ENCODE measurements at regions not wholly inside any gene's neighbourhood (a gene's known extent, or its start where the extent isn't known, plus 50 kb on each side); places are given as distances from the start of the nearest gene placed in this dataset.

DNA sequence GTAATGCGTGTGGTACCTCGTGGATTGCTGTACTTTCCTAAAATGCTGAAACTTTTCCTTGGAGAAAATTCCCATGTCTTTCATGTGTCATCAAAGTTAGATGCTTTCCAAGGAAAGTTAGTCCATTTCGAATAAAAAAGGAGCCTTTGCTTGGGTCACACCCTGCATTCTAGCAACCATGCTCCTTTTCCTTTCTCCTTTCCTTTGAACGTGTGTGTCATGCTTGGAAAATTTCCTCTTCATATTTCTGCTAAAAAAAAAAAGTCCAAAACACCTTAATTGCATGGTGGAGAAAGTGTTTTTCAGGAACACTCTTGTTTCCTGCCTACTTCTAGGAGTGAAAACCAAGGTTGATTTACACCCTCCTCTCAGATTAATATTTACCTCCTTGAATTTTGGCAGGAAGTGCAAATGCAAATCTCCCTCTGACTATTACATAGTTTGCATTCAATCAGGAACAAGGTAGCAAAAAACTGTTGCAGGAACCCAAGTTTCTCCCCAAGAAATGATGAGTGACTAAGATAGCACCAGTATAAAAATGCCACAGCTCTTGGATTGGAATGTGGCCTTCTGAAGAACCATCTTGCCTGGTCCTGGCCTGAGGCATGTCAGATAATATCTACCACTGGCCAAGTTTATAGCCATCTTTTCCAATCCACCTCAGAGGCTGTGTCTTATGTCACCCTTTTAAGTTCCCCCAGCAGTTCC, 590.6 kb downstream of the QKI start:
- DNase-seq: no peak
- intact Hi-C loops (cut with micrococcal nuclease; ENCODE audit: unreplicated experiment): no loop called here
- CTCF ChIA-PET: no interaction called here
- Histone ChIP-seq H3K9me3 (no peaks in the 10 kb centered on the region), H3K4me1 (no peaks in the 10 kb centered on the region), H3K27me3 (replicated peaks; ENCODE audit: control insufficient read depth, insufficient read depth, low read length) (no peaks in the 10 kb centered on the region), H3K4me3 (ENCODE audit: low read depth, low read length) (no peak overlapping the region), H3K36me3 (ENCODE audit: control insufficient read depth, insufficient read depth, low read length) (no peaks in the 10 kb centered on the region)
- no TSS peak for BruUV-seq (replicated peaks)
- no peak overlapping the region for H3K27ac Mint-ChIP-seq (ENCODE audit: unreplicated experiment)
- peaks cover 9% of the 10 kb centered on the region for H3K9me3 Mint-ChIP-seq (ENCODE audit: unreplicated experiment)
- peaks cover 15% of the 10 kb centered on the region for H3K27me3 Mint-ChIP-seq (ENCODE audit: insufficient read depth, unreplicated experiment)
- no peaks in the 10 kb centered on the region for H3K36me3 Mint-ChIP-seq (ENCODE audit: insufficient read depth, unreplicated experiment)
- no peak overlapping the region for H3K4me3 Mint-ChIP-seq (ENCODE audit: unreplicated experiment)
- TF ChIP-seq, protein P1, sequence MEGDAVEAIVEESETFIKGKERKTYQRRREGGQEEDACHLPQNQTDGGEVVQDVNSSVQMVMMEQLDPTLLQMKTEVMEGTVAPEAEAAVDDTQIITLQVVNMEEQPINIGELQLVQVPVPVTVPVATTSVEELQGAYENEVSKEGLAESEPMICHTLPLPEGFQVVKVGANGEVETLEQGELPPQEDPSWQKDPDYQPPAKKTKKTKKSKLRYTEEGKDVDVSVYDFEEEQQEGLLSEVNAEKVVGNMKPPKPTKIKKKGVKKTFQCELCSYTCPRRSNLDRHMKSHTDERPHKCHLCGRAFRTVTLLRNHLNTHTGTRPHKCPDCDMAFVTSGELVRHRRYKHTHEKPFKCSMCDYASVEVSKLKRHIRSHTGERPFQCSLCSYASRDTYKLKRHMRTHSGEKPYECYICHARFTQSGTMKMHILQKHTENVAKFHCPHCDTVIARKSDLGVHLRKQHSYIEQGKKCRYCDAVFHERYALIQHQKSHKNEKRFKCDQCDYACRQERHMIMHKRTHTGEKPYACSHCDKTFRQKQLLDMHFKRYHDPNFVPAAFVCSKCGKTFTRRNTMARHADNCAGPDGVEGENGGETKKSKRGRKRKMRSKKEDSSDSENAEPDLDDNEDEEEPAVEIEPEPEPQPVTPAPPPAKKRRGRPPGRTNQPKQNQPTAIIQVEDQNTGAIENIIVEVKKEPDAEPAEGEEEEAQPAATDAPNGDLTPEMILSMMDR (IDR thresholded peaks at IDR 0.05; ENCODE audit: insufficient read depth in 1 of 2, low read depth in 1 of 2, low read length in 1 of 2, severe bottlenecking in 1 of 2, unreplicated experiment in 1 of 2): no peak
- POLR2A ChIA-PET: no interaction called here
- no peaks in the 10 kb centered on the region for H3K4me1 Mint-ChIP-seq (ENCODE audit: low read depth, unreplicated experiment)

- Mint-ChIP-seq H3K4me3 (ENCODE audit: unreplicated experiment) (no peak overlapping the region), H3K9me3 (ENCODE audit: unreplicated experiment) (peaks cover 9% of the 10 kb centered on the region), H3K4me1 (ENCODE audit: low read depth, unreplicated experiment) (no peaks in the 10 kb centered on the region), H3K27me3 (ENCODE audit: insufficient read depth, unreplicated experiment) (peaks cover 8% of the 10 kb centered on the region), H3K36me3 (ENCODE audit: insufficient read depth, unreplicated experiment) (no peaks in the 10 kb centered on the region), H3K27ac (ENCODE audit: unreplicated experiment) (no peak overlapping the region)
- TF ChIP-seq, protein P1 (IDR thresholded peaks at IDR 0.05; ENCODE audit: insufficient read depth in 1 of 2, low read depth in 1 of 2, low read length in 1 of 2, severe bottlenecking in 1 of 2, unreplicated experiment in 1 of 2): no peak
- Histone ChIP-seq H3K27me3 (replicated peaks; ENCODE audit: control insufficient read depth, insufficient read depth, low read length) (no peaks in the 10 kb centered on the region), H3K4me1 (no peaks in the 10 kb centered on the region), H3K9me3 (no peaks in the 10 kb centered on the region), H3K4me3 (ENCODE audit: low read depth, low read length) (no peak overlapping the region), H3K36me3 (ENCODE audit: control insufficient read depth, insufficient read depth, low read length) (no peaks in the 10 kb centered on the region)
- ChIA-PET CTCF (no interaction called here), POLR2A (no interaction called here)
- no peak for DNase-seq
- no TSS peak for BruUV-seq (replicated peaks)
- intact Hi-C loops (cut with micrococcal nuclease; ENCODE audit: unreplicated experiment): no loop called here
Measured at GRCh38 chr6:164000276-164000675, 585.8 kb downstream of the QKI start.

GRCh38 chr6:163999475-164000125, 585.1 kb downstream of the QKI start:
- no peaks in the 10 kb centered on the region for H3K27me3 ChIP-seq (replicated peaks; ENCODE audit: control insufficient read depth, insufficient read depth, low read length)
- CTCF ChIA-PET: interaction anchor here (0.6 kb wide), 1 partner anchor 99 kb away, joined by 3 read pairs; no protein-coding TSS in a partner anchor
- H3K4me3 Mint-ChIP-seq (ENCODE audit: unreplicated experiment): no peak overlapping the region
- H3K36me3 Mint-ChIP-seq (ENCODE audit: insufficient read depth, unreplicated experiment): no peaks in the 10 kb centered on the region
- H3K4me1 ChIP-seq: no peaks in the 10 kb centered on the region
- intact Hi-C loops (cut with micrococcal nuclease; ENCODE audit: unreplicated experiment): no loop called here
- peaks cover 8% of the 10 kb centered on the region for H3K27me3 Mint-ChIP-seq (ENCODE audit: insufficient read depth, unreplicated experiment)
- no peaks in the 10 kb centered on the region for H3K36me3 ChIP-seq (ENCODE audit: control insufficient read depth, insufficient read depth, low read length)
- H3K27ac Mint-ChIP-seq (ENCODE audit: unreplicated experiment): no peak overlapping the region
- H3K9me3 Mint-ChIP-seq (ENCODE audit: unreplicated experiment): peaks cover 9% of the 10 kb centered on the region
- no peaks in the 10 kb centered on the region for H3K4me1 Mint-ChIP-seq (ENCODE audit: low read depth, unreplicated experiment)
- no TSS peak for BruUV-seq (replicated peaks)
- H3K9me3 ChIP-seq: no peaks in the 10 kb centered on the region
- POLR2A ChIA-PET: no interaction called here
- TF ChIP-seq, protein P1 (IDR thresholded peaks at IDR 0.05; ENCODE audit: insufficient read depth in 1 of 2, low read depth in 1 of 2, low read length in 1 of 2, severe bottlenecking in 1 of 2, unreplicated experiment in 1 of 2): no peak
- no peak overlapping the region for H3K4me3 ChIP-seq (ENCODE audit: low read depth, low read length)
- no peak for DNase-seq

Measured in Caco-2 (cell line).